Breast epithelium (tissue), 4 donors: ENCODE measurements at regions not wholly inside any gene's neighbourhood (a gene's known extent, or its start where the extent isn't known, plus 50 kb on each side); places are given as distances from the start of the nearest gene placed in this dataset.

Experiments used
- DNase-seq, 2 donors: peaks; one replicate each; pipeline ENCODE4 v3.0.0-alpha.2; 2019; ENCODE audit warnings: low spot score in 2 of 2
- H3K27ac ChIP-seq, 2 donors: fragments of 200-600 bp; sonication (generic) in 1 of 2; one replicate each; pipeline ENCODE4 v1.5.1; 2016 to 2019; ENCODE audit warnings: mild to moderate bottlenecking in 1 of 2
- H3K27me3 ChIP-seq, 2 donors: fragments of 200-600 bp; sonication (generic) in 1 of 2; one replicate each; pipeline versions ENCODE4 v1.5.1 to v1.6.0; 2017 to 2019; ENCODE audit warnings: control low read depth in 1 of 2, mild to moderate bottlenecking in 1 of 2
- H3K36me3 ChIP-seq: fragments of 200-600 bp; one replicate; pipeline ENCODE4 v1.5.1; 2019
- H3K4me1 ChIP-seq, 2 donors: fragments of 200-600 bp; sonication (generic); one replicate each; pipeline ENCODE4 v1.5.1; 2016 to 2019; ENCODE audit warnings: control low read depth in 1 of 2
- H3K4me3 ChIP-seq, 3 donors: fragments of 200-600 bp; sonication (generic); 1 replicate in 2 of 3; 2 replicates in 1 of 3; pipeline ENCODE4 v1.5.1; 2016 to 2019; ENCODE audit warnings: mild to moderate bottlenecking in 3 of 3, moderate library complexity in 2 of 3
- H3K9me3 ChIP-seq, 2 donors: fragments of 200-600 bp; sonication (generic) in 1 of 2; one replicate each; pipeline ENCODE4 v1.5.1; 2016 to 2019; ENCODE audit warnings: control low read depth in 1 of 2
- CTCF ChIP-seq, 3 donors: fragments of 450-650 bp; IDR thresholded peaks; one replicate each; pipeline ENCODE4 v1.5.1; 2016 to 2017; ENCODE audit warnings: antibody characterized with exemption in 3 of 3, mild to moderate bottlenecking in 3 of 3, moderate library complexity in 3 of 3
- POLR2A ChIP-seq: fragments of 450-650 bp; IDR thresholded peaks from one replicate; pipeline ENCODE4 v1.6.1; 2016; ENCODE audit warnings: antibody characterized with exemption, mild to moderate bottlenecking, moderate library complexity
- POLR2AphosphoS5 ChIP-seq, 3 donors: sonication (generic); formaldehyde crosslinking; IDR thresholded peaks; one replicate each; pipeline ENCODE4 v1.6.1; 2017; ENCODE audit warnings: antibody characterized with exemption in 3 of 3
- intact Hi-C: fragments of 100-400 bp; cut with DNase I; formaldehyde crosslinking; loops from one replicate; pipeline ENCODE4 v1.15.1; 2023; ENCODE audit warnings: low total_unique reads

GRCh38 chr11:21896216-21896615, 296.7 kb upstream of the ANO5 start:
- no peak for DNase-seq
- no peak overlapping the region for H3K27ac ChIP-seq
- H3K4me1 ChIP-seq, result no peaks in the 10 kb centered on the region
- no peaks in the 10 kb centered on the region for H3K27me3 ChIP-seq
- TF ChIP-seq POLR2AphosphoS5 (IDR thresholded peaks at IDR 0.05) (no peak), POLR2A (no peak), CTCF (IDR thresholded peaks at IDR 0.05) (no peak)
- intact Hi-C loops, result no loop called here
- no peaks in the 10 kb centered on the region for H3K36me3 ChIP-seq
- no peaks in the 10 kb centered on the region for H3K9me3 ChIP-seq
- no peak overlapping the region for H3K4me3 ChIP-seq

- H3K27ac ChIP-seq, result no peak overlapping the region
- TF ChIP-seq CTCF (IDR thresholded peaks at IDR 0.05), result no peak
- no peak for TF ChIP-seq POLR2AphosphoS5 (IDR thresholded peaks at IDR 0.05)
- TF ChIP-seq POLR2A, result no peak
- H3K4me1 ChIP-seq, result no peaks in the 10 kb centered on the region
- no peak for DNase-seq
- intact Hi-C loops, result no loop called here
- H3K4me3 ChIP-seq, result no peak overlapping the region
- H3K9me3 ChIP-seq, result no peaks in the 10 kb centered on the region
- no peaks in the 10 kb centered on the region for H3K36me3 ChIP-seq
- no peaks in the 10 kb centered on the region for H3K27me3 ChIP-seq
Measured at GRCh38 chr11:21896746-21897602, 295.9 kb upstream of the ANO5 start.

- Histone ChIP-seq H3K9me3 (no peaks in the 10 kb centered on the region), H3K27ac (no peak overlapping the region), H3K36me3 (no peaks in the 10 kb centered on the region), H3K4me3 (no peak overlapping the region), H3K27me3 (no peaks in the 10 kb centered on the region), H3K4me1 (no peaks in the 10 kb centered on the region)
- intact Hi-C loops, result no loop called here
- TF ChIP-seq CTCF (IDR thresholded peaks at IDR 0.05), result no peak
- no peak for TF ChIP-seq POLR2A
- no peak for TF ChIP-seq POLR2AphosphoS5 (IDR thresholded peaks at IDR 0.05)
- DNase-seq, result no peak
Measured at GRCh38 chr11:21897752-21898151, 295.1 kb upstream of the ANO5 start.

- DNase-seq, result no peak
- H3K4me3 ChIP-seq, result no peak overlapping the region
- no peaks in the 10 kb centered on the region for H3K4me1 ChIP-seq
- intact Hi-C loops, result no loop called here
- no peak overlapping the region for H3K27ac ChIP-seq
- H3K36me3 ChIP-seq, result no peaks in the 10 kb centered on the region
- TF ChIP-seq CTCF (IDR thresholded peaks at IDR 0.05), result no peak
- no peaks in the 10 kb centered on the region for H3K27me3 ChIP-seq
- H3K9me3 ChIP-seq, result no peaks in the 10 kb centered on the region
Measured at GRCh38 chr11:21908211-21908610, 284.7 kb upstream of the ANO5 start.

GRCh38 chr11:21909145-21909544, 283.7 kb upstream of the ANO5 start:
- Histone ChIP-seq H3K9me3 (no peaks in the 10 kb centered on the region), H3K36me3 (no peaks in the 10 kb centered on the region), H3K27me3 (no peaks in the 10 kb centered on the region), H3K4me1 (no peaks in the 10 kb centered on the region), H3K4me3 (no peak overlapping the region), H3K27ac (no peak overlapping the region)
- TF ChIP-seq POLR2A (no peak), POLR2AphosphoS5 (IDR thresholded peaks at IDR 0.05) (no peak)
- intact Hi-C loops, result no loop called here
- no peak for DNase-seq
